Tibial nerve (tissue), 3 donors: ENCODE measurements at regions not wholly inside any gene's neighbourhood (a gene's known extent, or its start where the extent isn't known, plus 50 kb on each side); places are given as distances from the start of the nearest gene placed in this dataset.

Source experiments
- CTCF ChIP-seq, 5 experiments: fragments of 200-600 bp in 3 of 5; fragments of 450-650 bp in 2 of 5; sonication (generic) in 3 of 5; IDR thresholded peaks; one replicate each; pipeline ENCODE4 v1.5.1; 2016 to 2019; ENCODE audit warnings: antibody characterized with exemption in 5 of 5, mild to moderate bottlenecking in 3 of 5, moderate library complexity in 2 of 5
- POLR2A ChIP-seq, 2 donors: fragments of 450-650 bp; IDR thresholded peaks; one replicate each; pipeline ENCODE4 v1.6.1; 2017; ENCODE audit warnings: antibody characterized with exemption in 2 of 2, mild to moderate bottlenecking in 2 of 2, moderate library complexity in 2 of 2

- TF ChIP-seq CTCF (IDR thresholded peaks at IDR 0.05) (no peak), POLR2A (IDR thresholded peaks at IDR 0.05) (no peak)
Observed at GRCh38 chr12:14261861-14262260, 103.6 kb upstream of the ATF7IP start.
